Superior temporal gyrus (tissue), 1 donor: ENCODE measurements at regions not wholly inside any gene's neighbourhood (a gene's known extent, or its start where the extent isn't known, plus 50 kb on each side); places are given as distances from the start of the nearest gene placed in this dataset.
A peak's percentile ranks its signal among the peaks of the same experiment; 100 is the strongest.
"Not testable (repeated sequence)": the region's sequence is repeated elsewhere in the genome, so short reads cannot be mapped to it uniquely, and the experiment has no call there.

Experiments
- DNase-seq: peaks from one replicate; pipeline ENCODE4 v3.0.0-alpha.2; 2016; ENCODE audit errors: extremely low spot score

DNA sequence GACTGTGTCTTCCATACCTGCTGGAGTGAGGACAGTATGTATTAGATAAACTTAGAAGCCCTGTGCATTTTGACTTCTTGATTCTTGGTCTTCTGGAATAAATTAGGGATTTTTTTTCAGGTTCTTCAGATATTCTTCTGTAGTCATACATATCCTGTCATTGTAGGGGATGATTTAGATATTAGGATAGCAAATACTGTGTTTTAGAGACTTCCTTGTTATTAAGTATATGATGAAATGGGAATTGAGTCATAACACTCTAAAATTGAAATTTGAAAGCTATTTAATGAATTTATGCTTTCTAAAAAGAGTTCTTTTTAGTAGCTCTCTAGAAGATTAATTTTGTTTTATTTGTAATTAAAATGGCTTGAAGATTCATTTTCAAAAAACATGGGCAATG is 371.5 kb upstream of the RGS6 start:
- no peak for DNase-seq

DNA sequence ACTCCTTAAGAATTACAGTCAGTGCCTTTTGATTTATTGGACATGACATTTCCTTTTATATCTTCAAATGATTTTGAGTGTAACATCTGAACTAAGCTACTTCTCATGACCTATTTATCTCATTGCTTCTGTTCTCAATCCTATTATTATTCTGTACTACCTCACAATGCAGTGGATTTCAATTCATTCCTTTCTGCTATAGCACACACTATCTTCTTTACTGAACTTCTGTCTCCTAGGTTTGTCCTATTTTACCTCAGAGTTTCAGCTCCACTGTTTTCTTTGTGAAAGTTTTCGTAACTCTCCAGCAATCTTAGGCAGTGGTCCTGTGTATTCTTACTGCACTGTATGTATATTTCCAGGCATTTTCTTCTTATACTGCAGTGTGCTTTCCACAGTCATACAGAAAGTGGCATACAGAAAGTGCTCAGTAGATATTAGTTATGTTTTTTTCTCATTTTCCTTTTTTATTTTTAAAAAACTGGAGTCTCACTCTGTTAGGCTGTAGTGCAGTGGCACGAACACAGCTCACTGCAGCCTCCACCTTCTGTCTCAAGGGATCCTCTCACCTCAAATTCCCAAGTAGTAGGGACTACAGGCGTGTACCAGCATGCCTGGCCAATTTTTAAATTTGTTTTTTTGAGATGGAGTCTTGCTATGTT is 368.6 kb upstream of the RGS6 start:
- no peak for DNase-seq

DNA sequence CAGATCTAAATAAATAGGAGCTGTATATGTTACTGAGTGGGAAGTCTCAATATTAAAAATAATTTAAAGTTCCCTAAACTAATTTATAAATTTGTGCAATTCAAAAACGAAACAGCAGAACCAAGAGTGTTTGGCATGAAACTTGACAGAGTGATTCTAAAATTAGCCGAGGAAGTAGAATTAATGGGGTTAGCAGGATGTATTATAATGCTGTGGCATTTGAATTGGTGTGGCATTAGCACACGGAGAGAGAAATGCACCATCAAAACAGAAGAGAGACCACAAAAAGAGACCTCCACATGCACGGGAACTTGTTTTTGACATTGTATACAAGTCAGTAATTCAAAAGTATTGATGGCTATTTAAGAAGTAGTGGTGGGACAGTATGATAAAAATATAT is 366.0 kb upstream of the RGS6 start:
- no peak for DNase-seq

GRCh38 chr14:71567499-71568133 is 364.6 kb upstream of the RGS6 start:
- not testable (repeated sequence) for DNase-seq

- no peak for DNase-seq
These were observed 357.3 kb upstream of the RGS6 start for GRCh38 chr14:71574976-71575375.

DNA sequence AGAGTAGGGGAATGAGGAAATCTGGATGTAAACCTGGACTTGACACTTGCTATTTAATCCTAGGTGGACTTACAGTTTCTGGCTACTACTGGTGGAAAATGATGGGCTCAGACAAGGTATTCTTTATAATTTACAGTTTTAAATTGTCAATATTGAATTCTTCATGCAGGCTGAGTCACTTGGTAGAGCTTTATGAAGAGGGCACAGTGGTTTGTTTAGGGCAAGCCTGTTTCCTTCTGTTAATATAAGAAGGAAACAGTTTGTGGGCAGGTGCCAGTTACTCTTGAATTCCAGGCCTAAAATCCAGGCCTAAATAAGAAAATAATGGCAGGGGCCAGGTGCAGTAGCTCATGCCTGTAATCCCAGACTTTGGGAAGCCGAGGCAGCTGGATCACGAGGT is 355.8 kb upstream of the RGS6 start:
- DNase-seq, result no peak

- DNase-seq, result no peak
These were observed 352.9 kb upstream of the RGS6 start for GRCh38 chr14:71579331-71579730.

GRCh38 chr14:71582705-71583104 is 349.5 kb upstream of the RGS6 start:
- no peak for DNase-seq

DNA sequence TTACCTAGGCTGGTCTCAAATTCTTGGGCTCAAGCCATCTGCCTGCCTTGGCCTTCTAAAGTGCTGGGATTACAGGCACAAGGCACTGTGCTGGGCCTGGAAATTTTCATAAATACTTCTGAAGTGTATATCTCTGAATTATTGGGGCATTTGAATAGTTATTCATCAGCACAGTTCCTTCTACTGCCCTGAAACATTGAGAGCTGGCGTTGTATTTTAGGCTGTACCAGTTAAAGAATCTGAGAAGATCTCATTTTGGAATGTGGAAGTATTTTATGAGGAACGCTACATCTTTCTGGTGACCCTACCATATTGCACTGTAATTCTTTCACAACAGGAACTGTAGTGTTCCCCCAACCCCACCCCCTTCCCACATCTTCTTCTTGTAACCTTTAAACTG is 349.0 kb upstream of the RGS6 start:
- DNase-seq, result no peak

GRCh38 chr14:71583705-71584104 is 348.5 kb upstream of the RGS6 start:
- DNase-seq, result no peak

DNA sequence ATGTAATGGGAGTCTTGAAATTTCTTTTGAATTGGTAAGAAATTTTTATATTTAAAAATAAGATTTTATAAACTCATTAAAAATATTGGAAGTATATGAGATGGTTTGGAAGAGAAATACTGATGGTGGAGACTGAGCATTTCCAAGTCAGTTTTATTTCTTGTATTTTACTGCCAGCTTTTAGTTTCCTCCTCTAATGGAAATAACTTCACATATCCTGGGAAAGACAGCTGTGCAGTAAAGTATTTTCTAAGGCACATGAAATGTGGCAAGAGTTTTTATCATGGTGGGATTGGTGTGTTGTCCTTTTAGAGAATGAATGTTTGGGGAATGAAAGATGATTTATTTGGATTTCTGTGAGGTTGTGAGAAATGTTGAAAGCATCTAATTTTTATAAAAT is 346.9 kb upstream of the RGS6 start:
- DNase-seq, result no peak

- peak; percentile 77 for DNase-seq
These were observed 345.9 kb upstream of the RGS6 start for GRCh38 chr14:71586131-71586897.

DNA sequence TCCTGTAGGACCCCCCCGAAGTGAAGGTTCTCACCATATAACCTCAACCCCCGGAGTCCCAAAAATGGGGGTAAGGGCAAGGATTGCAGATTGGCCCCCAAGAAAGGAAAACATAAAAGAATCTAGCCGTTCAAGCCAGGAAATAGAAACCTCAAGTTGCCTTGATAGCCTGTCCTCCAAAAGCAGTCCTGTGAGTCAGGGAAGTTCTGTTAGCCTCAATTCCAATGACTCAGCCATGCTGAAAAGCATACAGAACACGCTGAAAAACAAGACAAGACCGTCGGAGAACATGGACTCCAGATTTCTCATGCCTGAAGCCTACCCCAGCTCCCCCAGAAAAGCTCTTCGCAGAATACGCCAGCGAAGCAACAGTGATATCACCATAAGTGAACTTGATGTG is 344.2 kb upstream of the RGS6 start:
- no peak for DNase-seq

- DNase-seq, result no peak
These were observed 343.5 kb upstream of the RGS6 start for GRCh38 chr14:71588576-71589215.

- DNase-seq, result no peak
These were observed 342.6 kb upstream of the RGS6 start for GRCh38 chr14:71589609-71590008.

DNA sequence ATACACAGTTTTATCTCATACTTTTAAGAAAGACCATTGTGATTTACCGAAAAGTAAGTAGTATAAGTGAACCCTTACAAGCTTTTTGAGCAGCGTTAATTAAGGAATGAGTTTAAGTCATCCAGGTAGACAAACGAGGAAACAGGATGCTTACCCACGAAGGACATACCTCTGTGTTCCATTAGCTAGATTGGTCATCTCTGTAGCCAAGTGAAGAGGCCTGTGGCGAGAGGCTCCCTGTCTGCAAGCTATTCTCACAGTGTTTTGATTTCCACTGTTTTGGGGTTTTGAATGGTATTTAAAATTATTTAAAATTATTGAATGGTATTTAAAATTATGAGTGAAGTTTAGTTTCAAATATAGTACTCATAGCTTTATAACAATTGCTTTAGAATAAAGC is 342.1 kb upstream of the RGS6 start:
- no peak for DNase-seq

- DNase-seq, result no peak
These were observed 341.0 kb upstream of the RGS6 start for GRCh38 chr14:71591231-71591630.

GRCh38 chr14:71591929-71592328 is 340.3 kb upstream of the RGS6 start:
- no peak for DNase-seq

- no peak for DNase-seq
These were observed 339.9 kb upstream of the RGS6 start for GRCh38 chr14:71592361-71592760.

DNA sequence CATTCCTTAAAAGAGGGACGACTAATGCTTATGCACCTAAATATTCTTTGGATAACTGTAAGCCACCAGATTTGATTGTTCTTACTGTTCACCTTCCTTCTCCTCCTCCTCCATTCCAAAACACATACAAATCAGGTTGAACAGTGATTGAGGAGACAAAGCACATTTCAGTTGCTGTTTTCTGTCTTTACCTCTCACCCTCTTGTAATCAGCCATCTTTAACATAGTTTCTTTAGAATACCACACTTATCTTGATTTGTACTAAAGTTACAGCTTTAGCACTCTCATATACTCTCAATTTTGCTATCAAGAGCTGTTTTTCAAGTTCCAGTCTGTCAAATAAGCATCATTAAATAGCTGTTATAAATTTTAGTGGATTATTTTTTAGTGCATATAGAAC is 338.3 kb upstream of the RGS6 start:
- no peak for DNase-seq

DNA sequence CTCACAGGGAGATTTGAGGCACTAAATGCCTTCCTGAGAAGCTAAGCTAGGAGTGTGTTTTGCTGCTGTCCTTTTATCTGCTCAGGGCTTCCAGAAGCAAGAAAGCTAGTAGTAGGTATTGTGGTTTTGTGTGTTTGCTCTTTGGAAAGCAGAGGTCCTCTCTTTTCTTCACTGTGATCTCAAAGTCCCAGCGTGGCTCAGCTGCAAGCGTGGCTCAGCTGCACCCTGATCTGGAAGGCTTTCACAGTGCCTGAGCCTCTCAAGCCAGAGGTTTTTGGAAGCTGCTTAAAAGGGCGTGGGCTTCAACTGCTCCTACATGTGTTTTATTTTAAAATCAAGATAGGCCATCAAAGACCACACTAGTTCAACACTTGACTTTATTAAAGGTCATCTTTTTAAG is 337.4 kb upstream of the RGS6 start:
- no peak for DNase-seq

- no peak for DNase-seq
These were observed 336.8 kb upstream of the RGS6 start for GRCh38 chr14:71595441-71595840.
